C1 segment of cervical spinal cord (tissue), 14 donors: ENCODE measurements at regions not wholly inside any gene's neighbourhood (a gene's known extent, or its start where the extent isn't known, plus 50 kb on each side); places are given as distances from the start of the nearest gene placed in this dataset.

Experiments
- DNase-seq, 14 donors: peaks; one replicate each; lab custom pipeline; 2025; lab: John Stamatoyannopoulos, UW

- DNase-seq = no peak
Measured at GRCh38 chr2:831225-831536, 119.5 kb upstream of the SNTG2 start.

DNA sequence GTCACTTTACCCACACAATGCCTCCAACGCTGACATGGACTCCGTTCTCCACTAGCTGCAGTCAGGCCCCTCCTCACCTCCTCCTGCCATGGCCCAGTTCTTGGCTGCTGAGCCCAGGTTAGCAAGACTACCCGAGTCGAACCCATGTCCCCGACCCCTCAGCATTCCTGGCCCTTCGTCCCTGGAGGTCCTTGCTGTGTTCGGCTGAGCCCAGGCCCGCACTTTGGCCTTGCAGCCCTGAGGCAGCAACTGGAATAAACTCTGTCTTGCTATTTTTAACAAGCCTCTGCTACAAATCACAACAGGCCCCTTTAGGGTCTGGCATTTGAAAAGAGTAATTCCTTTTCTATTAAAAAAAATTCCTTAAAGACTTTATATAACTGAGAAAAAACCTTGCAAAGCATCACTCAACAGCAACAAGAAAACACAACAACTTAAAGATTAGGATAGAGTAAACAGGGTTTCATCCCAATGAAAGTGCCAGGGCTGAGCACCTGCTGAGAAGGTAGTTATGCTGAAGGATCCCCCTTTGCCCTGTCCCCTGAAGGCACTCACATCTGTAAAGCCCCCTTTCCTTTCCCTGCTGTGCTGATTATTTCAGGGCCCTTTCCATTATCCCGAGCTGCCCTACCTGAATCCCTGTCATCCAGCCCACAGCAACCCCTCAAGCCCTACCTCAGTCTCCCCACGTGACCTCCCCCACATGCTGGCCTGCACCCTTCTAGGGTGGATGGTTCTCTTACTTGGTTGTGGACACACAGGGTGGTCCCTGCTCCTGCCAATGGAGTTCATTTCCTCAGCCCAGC is 120.0 kb upstream of the SNTG2 start:
- DNase-seq = no peak

DNA sequence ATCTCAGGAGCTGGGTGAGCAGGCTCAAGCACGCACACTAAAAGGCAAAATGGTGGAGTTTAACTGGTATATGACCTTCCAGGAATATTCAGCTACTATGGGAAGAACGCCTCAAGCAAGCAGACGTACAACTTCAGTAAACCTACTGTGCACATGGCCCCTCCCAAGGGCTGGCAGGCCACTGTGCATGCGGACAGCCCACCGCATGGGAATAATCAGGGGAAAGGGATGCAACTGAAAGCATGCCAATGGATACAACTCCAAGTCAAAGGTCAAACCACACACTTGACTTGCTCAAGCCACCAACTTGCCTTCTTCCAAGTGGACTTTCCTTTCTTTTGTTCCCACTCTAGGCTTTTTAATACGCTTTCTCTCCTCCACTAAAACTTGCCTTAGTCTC is 121.6 kb upstream of the SNTG2 start:
- no peak for DNase-seq

GRCh38 chr2:824954-825353 is 125.7 kb upstream of the SNTG2 start:
- no peak for DNase-seq

- no peak for DNase-seq
Measured at GRCh38 chr2:824524-824923, 126.1 kb upstream of the SNTG2 start.

DNA sequence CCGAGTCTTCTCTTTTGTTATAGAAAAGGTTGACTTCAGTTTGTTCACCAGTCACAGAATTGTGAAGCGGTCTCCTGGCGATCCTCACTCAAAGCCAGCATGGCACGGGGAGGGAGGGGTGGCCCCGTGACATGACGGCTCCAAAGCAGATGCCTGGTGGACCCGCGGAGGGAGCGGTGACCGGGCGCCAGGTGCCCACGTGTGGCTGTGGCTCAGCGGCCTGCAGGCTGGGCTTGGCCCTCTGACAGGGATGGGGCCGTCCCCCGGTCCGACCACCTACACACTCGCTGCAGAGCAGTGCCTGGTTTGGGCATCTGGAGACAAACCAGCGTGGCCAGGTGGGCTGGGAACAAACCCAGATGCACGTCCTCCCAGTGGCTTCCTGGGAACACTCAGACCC is 129.1 kb upstream of the SNTG2 start:
- no peak for DNase-seq

DNA sequence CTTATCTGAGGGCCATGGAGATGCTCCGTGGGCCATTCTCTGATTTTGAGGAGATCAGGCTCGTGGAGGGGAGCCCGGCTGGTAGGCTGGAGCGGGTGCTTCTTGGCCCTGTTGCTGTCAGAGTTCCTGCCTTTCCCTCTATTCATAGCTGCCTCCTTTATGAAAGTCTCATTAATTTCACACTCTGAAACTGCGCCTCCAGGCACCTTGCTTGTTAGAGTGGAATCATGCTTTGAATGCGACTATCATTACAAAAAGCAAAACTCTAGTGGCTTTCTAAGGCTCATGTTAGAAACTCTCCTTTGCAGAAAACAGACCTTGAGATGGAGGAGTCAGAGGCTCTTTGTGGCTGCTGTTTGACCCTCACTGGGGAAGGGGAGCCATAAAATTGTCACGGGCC is 131.0 kb upstream of the SNTG2 start:
- no peak for DNase-seq

- no peak for DNase-seq
Measured at GRCh38 chr2:819121-819520, 131.5 kb upstream of the SNTG2 start.

DNA sequence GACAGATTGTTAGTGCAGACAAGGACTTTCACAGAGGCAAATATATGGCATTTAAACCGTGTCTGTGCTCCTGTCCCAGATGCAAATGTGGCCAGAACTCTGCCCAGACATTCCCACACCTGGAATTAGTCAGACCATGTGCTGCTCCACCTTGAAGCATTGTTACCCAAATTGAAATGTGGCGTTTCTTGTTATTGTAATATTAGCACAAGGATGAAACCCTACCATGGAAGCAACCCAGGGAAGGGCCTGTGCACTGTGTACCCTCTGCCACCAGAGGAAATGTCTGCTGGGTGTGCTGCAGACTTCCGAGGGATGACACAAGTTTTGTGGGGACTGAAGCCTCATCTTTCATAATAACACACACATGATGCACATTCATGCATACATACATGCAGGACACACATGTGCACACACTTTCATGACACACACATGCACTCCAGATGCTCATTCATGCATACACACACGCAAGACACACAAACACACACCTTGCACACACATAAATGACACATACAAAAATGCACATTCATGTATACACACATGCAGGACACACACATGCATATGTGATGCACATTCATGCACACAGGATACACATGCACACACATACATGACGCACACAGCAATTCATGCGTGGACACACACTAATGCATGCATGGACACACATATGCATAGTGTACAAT is 133.2 kb upstream of the SNTG2 start:
- DNase-seq = no peak

DNA sequence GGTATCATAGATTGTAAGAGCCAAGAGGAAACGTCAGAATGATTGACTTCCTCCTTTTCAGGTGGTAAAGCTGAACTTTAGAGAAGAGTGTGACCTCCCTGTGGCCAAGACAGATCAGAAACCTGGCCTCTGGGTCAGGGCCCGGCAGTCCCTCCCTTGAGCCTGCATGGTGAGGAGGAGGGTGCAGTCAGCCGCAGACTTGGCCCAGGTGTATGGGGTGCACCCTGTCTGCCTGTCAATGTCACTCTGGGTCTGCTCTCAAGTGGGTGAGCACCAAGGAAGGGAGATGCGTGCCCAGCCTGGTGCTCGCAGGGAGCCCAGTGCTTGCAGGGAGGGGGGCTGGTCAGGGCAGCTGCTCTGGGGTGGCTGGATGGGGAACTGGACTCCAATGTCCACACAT is 134.4 kb upstream of the SNTG2 start:
- DNase-seq = no peak

DNA sequence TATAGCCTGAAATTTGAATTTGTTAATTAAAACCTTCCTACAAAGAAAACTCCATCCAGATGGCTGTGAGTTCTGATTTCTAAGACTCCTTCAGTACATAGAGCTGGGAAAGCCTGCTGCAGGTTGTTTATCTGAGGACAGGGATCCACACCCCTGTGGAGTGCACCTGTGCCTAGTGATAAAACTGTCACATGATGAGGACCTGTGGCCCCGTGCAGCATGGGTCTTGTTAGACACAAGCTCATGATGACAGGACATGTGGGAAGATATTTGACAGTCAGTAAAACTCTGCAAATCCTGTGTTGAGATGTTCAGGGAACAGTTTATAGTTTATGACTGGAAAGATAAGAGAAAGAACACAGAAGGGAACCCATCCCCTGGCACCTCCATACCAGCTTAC is 133.2 kb upstream of the TMEM18 start:
- DNase-seq = peak in 1 of 14 donors; percentile 11

- DNase-seq = no peak
Measured at GRCh38 chr2:807300-807699, 130.1 kb upstream of the TMEM18 start.

GRCh38 chr2:805664-806063 is 128.5 kb upstream of the TMEM18 start:
- DNase-seq = no peak

GRCh38 chr2:797993-798392 is 120.8 kb upstream of the TMEM18 start:
- no peak for DNase-seq

GRCh38 chr2:797556-797955 is 120.3 kb upstream of the TMEM18 start:
- DNase-seq = no peak

- DNase-seq = no peak
Measured at GRCh38 chr2:796141-796985, 119.2 kb upstream of the TMEM18 start.

DNA sequence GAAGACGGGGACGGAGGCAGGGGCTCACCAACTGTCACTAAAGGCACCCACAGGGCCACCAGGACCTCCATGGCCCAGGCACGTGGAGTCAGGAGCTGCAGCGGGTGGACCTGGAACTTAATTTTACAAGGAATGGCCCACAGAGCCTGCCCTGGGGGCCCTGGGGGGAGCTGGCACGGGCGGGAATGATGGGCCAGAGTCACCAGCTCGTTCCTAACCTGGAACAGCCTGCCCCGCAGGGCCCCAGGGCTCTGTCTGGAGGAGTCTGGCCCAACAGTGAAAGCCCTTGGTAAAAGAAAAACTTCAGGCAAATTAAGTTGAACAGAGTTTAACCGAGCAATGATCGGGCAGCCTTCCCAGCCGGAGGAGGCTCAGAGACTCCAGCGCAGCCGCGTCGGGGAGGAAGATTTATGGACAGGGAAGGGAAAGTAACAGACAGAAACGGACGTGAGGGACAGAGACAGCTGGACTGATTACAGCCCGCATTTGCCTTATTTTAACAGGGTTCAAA is 118.4 kb upstream of the TMEM18 start:
- DNase-seq = no peak

GRCh38 chr2:794554-795241 is 117.5 kb upstream of the TMEM18 start:
- peak in 3 of 14 donors; percentile 12 to 98 (median 69) for DNase-seq

GRCh38 chr2:793236-793635 is 116.0 kb upstream of the TMEM18 start:
- DNase-seq = no peak

DNA sequence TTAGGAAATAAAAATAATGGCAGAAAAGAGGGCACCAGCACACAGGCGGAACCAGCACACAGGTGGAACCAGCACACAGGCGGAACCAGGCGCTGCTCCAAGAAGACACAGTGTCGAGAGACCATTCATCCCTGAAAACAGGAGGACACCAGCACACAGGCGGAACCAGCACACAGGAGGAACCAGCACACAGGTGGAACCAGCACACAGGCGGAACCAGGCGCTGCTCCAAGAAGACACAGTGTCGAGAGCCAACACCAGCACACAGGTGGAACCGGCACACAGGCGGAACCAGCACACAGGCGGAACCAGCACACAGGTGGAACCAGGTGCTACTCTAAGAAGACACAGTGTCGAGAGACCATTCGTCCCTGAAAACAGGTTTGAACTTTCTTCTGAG is 115.5 kb upstream of the TMEM18 start:
- no peak for DNase-seq

DNA sequence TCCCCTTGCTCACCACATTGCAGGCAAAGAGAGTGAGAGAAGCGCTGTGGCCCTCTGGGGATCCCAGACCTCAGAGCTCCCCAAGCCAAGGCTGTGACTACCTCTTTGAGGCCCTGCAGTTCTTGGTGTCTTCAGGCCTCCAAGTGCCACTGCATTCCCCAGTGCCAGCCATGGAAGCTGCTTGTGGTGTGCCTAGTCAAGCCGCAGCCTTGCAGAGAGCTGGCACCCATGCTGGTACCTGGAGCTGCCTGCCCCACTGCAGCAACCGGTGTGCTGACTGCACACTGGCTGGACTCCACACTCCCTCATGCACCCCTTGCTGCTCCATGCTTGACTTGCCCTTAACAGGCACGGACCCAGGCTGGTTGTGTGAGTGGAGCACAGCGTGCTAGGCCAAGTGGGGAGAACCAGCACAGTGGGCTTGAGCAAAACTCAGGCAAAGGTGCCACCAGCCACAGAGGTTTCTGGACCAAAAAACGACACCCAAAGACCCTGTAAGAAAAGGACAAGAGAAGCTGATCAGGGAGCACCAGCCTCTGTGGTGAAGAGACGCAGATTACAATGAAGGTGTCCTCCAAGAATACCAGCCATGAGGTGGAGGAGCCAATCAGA is 113.5 kb upstream of the TMEM18 start:
- no peak for DNase-seq
